Chondrocyte (in vitro differentiated cells): ENCODE measurements at regions not wholly inside any gene's neighbourhood (a gene's known extent, or its start where the extent isn't known, plus 50 kb on each side); places are given as distances from the start of the nearest gene placed in this dataset.

Experiments used
- DNase-seq: peaks from one replicate; pipeline ENCODE4 v3.0.0; 2021; ENCODE audit warnings: mixed read lengths, low spot score
- H3K27ac Mint-ChIP-seq: one replicate; pipeline ENCODE4 v1.8.0; 2021; ENCODE audit warnings: mild to moderate bottlenecking, moderate library complexity, mixed read lengths; ENCODE audit not compliant: unreplicated experiment
- H3K27me3 Mint-ChIP-seq: 2 replicates; pipeline ENCODE4 v1.8.0; 2021; ENCODE audit warnings: low read depth, mixed read lengths
- H3K36me3 Mint-ChIP-seq: 2 replicates; pipeline ENCODE4 v1.8.0; 2021; ENCODE audit warnings: low read depth, mixed read lengths
- H3K4me1 Mint-ChIP-seq: 2 replicates; pipeline ENCODE4 v1.8.0; 2021; ENCODE audit warnings: low read depth, mild to moderate bottlenecking, mixed read lengths
- H3K4me3 Mint-ChIP-seq: one replicate; pipeline ENCODE4 v1.8.0; 2021; ENCODE audit warnings: mild to moderate bottlenecking, moderate library complexity, mixed read lengths; ENCODE audit not compliant: unreplicated experiment
- H3K9me3 Mint-ChIP-seq: 2 replicates; pipeline ENCODE4 v1.8.0; 2021; ENCODE audit warnings: low read depth, mixed read lengths
- CTCF ChIP-seq: fragments of 200-600 bp; sonication (generic); IDR thresholded peaks from 2 replicates; pipeline ENCODE4 v1.5.0; 2021; ENCODE audit warnings: antibody characterized with exemption, mild to moderate bottlenecking, moderate library complexity

- Mint-ChIP-seq H3K27me3 (no peaks in the 10 kb centered on the region), H3K4me1 (peaks cover 19% of the 10 kb centered on the region), H3K27ac (no peak overlapping the region), H3K9me3 (peaks cover 11% of the 10 kb centered on the region), H3K36me3 (peaks cover 2% of the 10 kb centered on the region), H3K4me3 (no peak overlapping the region)
- TF ChIP-seq CTCF, result no peak
- no peak for DNase-seq
These were observed 839.5 kb downstream of the EPHA3 start for GRCh38 chr3:89946884-89947283.

GRCh38 chr3:89947337-89947954 is 840.0 kb downstream of the EPHA3 start:
- Mint-ChIP-seq H3K27ac (no peak overlapping the region), H3K9me3 (peaks cover 6% of the 10 kb centered on the region), H3K27me3 (no peaks in the 10 kb centered on the region), H3K4me1 (peaks cover 24% of the 10 kb centered on the region), H3K36me3 (peaks cover 2% of the 10 kb centered on the region), H3K4me3 (no peak overlapping the region)
- no peak for DNase-seq
- TF ChIP-seq CTCF, result peak; percentile 18

- no peak overlapping the region for H3K4me3 Mint-ChIP-seq
- no peak for TF ChIP-seq CTCF
- H3K36me3 Mint-ChIP-seq, result peaks cover under 1% of the 10 kb centered on the region
- H3K9me3 Mint-ChIP-seq, result peaks cover 4% of the 10 kb centered on the region
- DNase-seq, result no peak
- no peaks in the 10 kb centered on the region for H3K27me3 Mint-ChIP-seq
- no peak overlapping the region for H3K27ac Mint-ChIP-seq
- H3K4me1 Mint-ChIP-seq, result peaks cover 24% of the 10 kb centered on the region
These were observed 840.6 kb downstream of the EPHA3 start for GRCh38 chr3:89948008-89948407.

GRCh38 chr3:89950772-89951171 is 843.4 kb downstream of the EPHA3 start:
- no peaks in the 10 kb centered on the region for H3K27me3 Mint-ChIP-seq
- TF ChIP-seq CTCF, result no peak
- no peak overlapping the region for H3K4me3 Mint-ChIP-seq
- H3K36me3 Mint-ChIP-seq, result no peaks in the 10 kb centered on the region
- H3K4me1 Mint-ChIP-seq, result peaks cover 44% of the 10 kb centered on the region
- no peak overlapping the region for H3K27ac Mint-ChIP-seq
- DNase-seq, result no peak
- H3K9me3 Mint-ChIP-seq, result no peaks in the 10 kb centered on the region

- no peaks in the 10 kb centered on the region for H3K27me3 Mint-ChIP-seq
- H3K9me3 Mint-ChIP-seq, result peaks cover 3% of the 10 kb centered on the region
- DNase-seq, result no peak
- H3K36me3 Mint-ChIP-seq, result peaks cover 3% of the 10 kb centered on the region
- H3K27ac Mint-ChIP-seq, result no peak overlapping the region
- H3K4me3 Mint-ChIP-seq, result no peak overlapping the region
- TF ChIP-seq CTCF, result no peak
- H3K4me1 Mint-ChIP-seq, result peaks cover 56% of the 10 kb centered on the region
These were observed 846.7 kb downstream of the EPHA3 start for GRCh38 chr3:89954137-89954536.
